ENCODE measurements at regions not wholly inside any gene's neighbourhood (a gene's known extent, or its start where the extent isn't known, plus 50 kb on each side); places are given as distances from the start of the nearest gene placed in this dataset.

DNA sequence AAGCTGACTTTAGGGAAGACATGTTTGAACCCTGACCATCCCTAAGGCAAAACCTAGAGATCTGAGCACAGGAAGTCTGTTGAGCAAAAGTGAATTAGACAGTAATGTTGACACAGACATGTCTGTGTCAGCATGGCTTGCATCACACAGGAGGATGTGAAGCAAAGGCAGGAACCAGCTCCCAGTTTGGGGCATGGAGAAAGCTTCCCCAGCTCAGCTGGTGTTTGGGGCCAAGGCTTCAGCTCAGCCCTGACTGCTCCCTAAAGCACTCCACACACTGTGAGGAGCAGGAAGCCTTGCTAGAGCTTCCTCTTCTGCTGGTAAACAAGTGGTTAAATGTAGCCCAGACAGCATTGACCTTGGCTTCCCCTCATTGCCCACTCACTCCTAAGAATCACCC lies 153.8 kb upstream of the UBL3 start:
- DNase-seq (no peak), ATAC-seq (replicated peaks in 1 of 4) (no peak)
- H3K36me3 Mint-ChIP-seq, result no peaks in the 10 kb centered on the region
- no peak overlapping the region for H3K27ac Mint-ChIP-seq
- Histone ChIP-seq H3K36me3 (ENCODE audit: control insufficient read depth in 2 of 2, extremely low read depth in 1 of 2, insufficient read depth in 1 of 2, low read length in 1 of 2) (no peaks in the 10 kb centered on the region), H3K4me1 (ENCODE audit: control insufficient read depth in 1 of 2, extremely low read depth in 1 of 2, insufficient read depth in 2 of 2, low read length in 2 of 2) (peaks cover 3 to 5% of the 10 kb centered on the region in 2 experiments), H3K27ac (ENCODE audit: low read length) (no peak overlapping the region), H3K4me3 (ENCODE audit: control insufficient read depth in 1 of 2, extremely low read depth in 1 of 2, low read length in 1 of 2) (no peak overlapping the region), H3K27me3 (replicated peaks in 1 of 2; ENCODE audit: control insufficient read depth in 2 of 2, extremely low read depth in 1 of 2, insufficient read depth in 2 of 2, low read length in 1 of 2) (peaks cover 0 to 7% of the 10 kb centered on the region in 2 experiments), H3K9me3 (no peaks in the 10 kb centered on the region)
- no peak overlapping the region for H3K4me3 Mint-ChIP-seq
- CTCF ChIA-PET, result no interaction called here
- H3K4me1 Mint-ChIP-seq, result peaks cover 16 to 18% (median 17%) of the 10 kb centered on the region in 3 donors
- POLR2A ChIA-PET, result no interaction called here
- peaks cover 0 to 8% of the 10 kb centered on the region in 2 donors for H3K27me3 Mint-ChIP-seq
- no peaks in the 10 kb centered on the region for H3K9me3 Mint-ChIP-seq

DNA sequence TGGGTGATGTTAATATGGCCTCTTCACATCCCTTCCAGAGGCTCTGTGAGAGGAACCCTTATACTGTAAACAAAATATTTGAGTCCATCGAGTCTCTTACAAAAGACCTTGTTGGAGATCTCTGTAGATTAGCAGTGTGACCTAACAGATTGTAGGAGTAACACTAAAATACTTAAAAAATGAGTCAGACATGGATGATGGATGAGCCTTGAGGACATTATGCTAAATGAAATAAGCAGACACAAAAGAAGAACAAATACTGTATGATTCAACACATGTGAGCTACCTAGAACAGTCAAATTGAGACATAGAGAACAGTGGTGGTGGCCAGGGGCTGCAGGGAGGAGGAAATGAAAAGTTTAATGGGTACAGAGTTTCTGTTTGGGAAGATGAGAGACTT lies 152.2 kb upstream of the UBL3 start:
- H3K4me3 ChIP-seq (ENCODE audit: control insufficient read depth in 1 of 2, extremely low read depth in 1 of 2, low read length in 1 of 2), result no peak overlapping the region
- H3K36me3 ChIP-seq (ENCODE audit: control insufficient read depth in 2 of 2, extremely low read depth in 1 of 2, insufficient read depth in 1 of 2, low read length in 1 of 2), result no peaks in the 10 kb centered on the region
- no peak overlapping the region for H3K27ac ChIP-seq (ENCODE audit: low read length)
- Mint-ChIP-seq H3K27ac (no peak overlapping the region), H3K9me3 (no peaks in the 10 kb centered on the region), H3K36me3 (no peaks in the 10 kb centered on the region), H3K4me1 (peaks cover 16 to 18% (median 17%) of the 10 kb centered on the region in 3 donors), H3K4me3 (no peak overlapping the region), H3K27me3 (peaks cover 0 to 8% of the 10 kb centered on the region in 2 donors)
- ChIA-PET CTCF (no interaction called here), POLR2A (no interaction called here)
- no peak for DNase-seq
- peaks cover 0 to 7% of the 10 kb centered on the region in 2 experiments for H3K27me3 ChIP-seq (replicated peaks in 1 of 2; ENCODE audit: control insufficient read depth in 2 of 2, extremely low read depth in 1 of 2, insufficient read depth in 2 of 2, low read length in 1 of 2)
- no CpG with 5 or more reads among the region's 1 CpG for WGBS (ENCODE audit: insufficient coverage)
- peaks cover 3 to 5% of the 10 kb centered on the region in 2 experiments for H3K4me1 ChIP-seq (ENCODE audit: control insufficient read depth in 1 of 2, extremely low read depth in 1 of 2, insufficient read depth in 2 of 2, low read length in 2 of 2)
- ATAC-seq (replicated peaks in 1 of 4), result no peak
- H3K9me3 ChIP-seq, result no peaks in the 10 kb centered on the region

DNA sequence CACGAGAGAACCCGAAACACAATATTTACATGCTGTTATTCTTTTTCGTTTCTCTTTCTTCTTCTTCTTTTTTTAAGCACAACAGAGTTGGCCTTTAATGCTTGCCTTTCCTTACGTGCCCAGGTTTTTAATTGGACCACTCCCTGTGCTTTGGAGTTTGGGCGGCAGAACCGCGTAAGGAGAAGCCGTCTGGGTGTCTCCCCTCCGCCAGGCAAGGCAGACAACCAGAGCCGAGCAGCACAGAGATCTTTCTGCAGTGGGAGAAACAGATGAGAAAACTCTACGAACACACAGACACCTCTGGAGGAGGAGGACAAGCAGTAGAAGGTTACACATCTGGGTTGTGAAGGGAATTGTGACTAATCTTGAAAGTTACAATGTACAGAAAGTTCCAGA lies 150.0 kb upstream of the UBL3 start:
- peaks cover 0 to 6% of the 10 kb centered on the region in 2 donors for H3K27me3 Mint-ChIP-seq
- ATAC-seq (replicated peaks in 1 of 4) (no peak), DNase-seq (no peak)
- WGBS (ENCODE audit: insufficient coverage), result 97% methylated on average over 6 of the region's 11 CpGs
- H3K27ac Mint-ChIP-seq, result no peak overlapping the region
- Histone ChIP-seq H3K9me3 (no peaks in the 10 kb centered on the region), H3K4me1 (ENCODE audit: control insufficient read depth in 1 of 2, extremely low read depth in 1 of 2, insufficient read depth in 2 of 2, low read length in 2 of 2) (no peaks in the 10 kb centered on the region), H3K36me3 (ENCODE audit: control insufficient read depth in 2 of 2, extremely low read depth in 1 of 2, insufficient read depth in 1 of 2, low read length in 1 of 2) (no peaks in the 10 kb centered on the region), H3K27me3 (replicated peaks in 1 of 2; ENCODE audit: control insufficient read depth in 2 of 2, extremely low read depth in 1 of 2, insufficient read depth in 2 of 2, low read length in 1 of 2) (peaks cover 0 to 7% of the 10 kb centered on the region in 2 experiments), H3K4me3 (ENCODE audit: control insufficient read depth in 1 of 2, extremely low read depth in 1 of 2, low read length in 1 of 2) (no peak overlapping the region), H3K27ac (ENCODE audit: low read length) (no peak overlapping the region)
- ChIA-PET POLR2A (no interaction called here), CTCF (no interaction called here)
- H3K9me3 Mint-ChIP-seq, result no peaks in the 10 kb centered on the region
- no peak overlapping the region for H3K4me3 Mint-ChIP-seq
- peaks cover 4 to 7% (median 5%) of the 10 kb centered on the region in 3 donors for H3K4me1 Mint-ChIP-seq
- no peaks in the 10 kb centered on the region for H3K36me3 Mint-ChIP-seq

DNA sequence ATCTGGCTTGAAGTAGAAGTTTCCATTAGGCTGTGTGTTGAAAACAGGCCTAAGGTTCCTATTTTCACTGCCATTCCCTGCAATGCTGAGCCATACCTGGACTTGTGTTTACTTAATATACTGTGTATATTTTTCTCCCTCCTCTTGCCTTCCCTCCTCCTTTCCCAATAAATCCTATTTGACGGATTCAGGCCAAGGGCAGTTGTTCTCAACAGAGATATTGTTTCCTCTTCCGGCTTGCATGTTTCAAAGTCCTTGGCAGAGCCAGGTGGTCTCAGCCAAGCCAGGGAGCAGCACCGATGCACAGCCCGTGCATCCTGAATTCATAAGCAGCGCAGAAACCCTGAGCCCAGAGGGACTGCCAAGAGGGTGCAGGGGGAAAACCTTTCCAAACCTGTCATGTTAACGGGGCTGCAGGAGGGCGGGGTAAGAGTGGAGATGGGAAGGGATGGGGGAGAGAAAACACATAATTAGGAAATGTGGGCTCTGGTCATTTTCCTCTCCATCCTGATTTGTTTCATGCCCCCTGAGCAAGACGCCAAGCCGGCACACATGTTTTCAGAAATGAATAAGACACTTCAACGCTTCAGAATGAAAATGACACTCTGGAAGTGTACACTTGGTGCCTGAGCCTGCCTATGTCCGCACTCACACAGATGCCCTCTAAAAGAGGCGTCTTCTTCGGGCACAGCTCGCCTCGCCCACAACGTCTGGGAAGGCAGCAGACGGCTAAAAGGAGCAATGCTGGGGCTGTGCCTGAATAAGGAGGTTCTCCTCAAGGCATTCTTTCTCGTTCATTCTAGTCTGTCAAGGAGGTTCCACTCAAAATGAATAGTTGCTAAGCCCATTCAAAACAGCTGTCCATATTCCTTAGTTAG lies 149.3 kb upstream of the UBL3 start:
- CTCF ChIA-PET, result interaction anchor here in 1 of 2 donors (0.7 kb wide), 1 partner anchor 41 kb away, joined by 4 read pairs; no protein-coding TSS in a partner anchor
- no peaks in the 10 kb centered on the region for H3K9me3 Mint-ChIP-seq
- no peaks in the 10 kb centered on the region for H3K36me3 Mint-ChIP-seq
- no peak overlapping the region for H3K4me3 Mint-ChIP-seq
- Histone ChIP-seq H3K4me1 (ENCODE audit: control insufficient read depth in 1 of 2, extremely low read depth in 1 of 2, insufficient read depth in 2 of 2, low read length in 2 of 2) (no peaks in the 10 kb centered on the region), H3K27ac (ENCODE audit: low read length) (no peak overlapping the region), H3K27me3 (replicated peaks in 1 of 2; ENCODE audit: control insufficient read depth in 2 of 2, extremely low read depth in 1 of 2, insufficient read depth in 2 of 2, low read length in 1 of 2) (peaks cover 0 to 7% of the 10 kb centered on the region in 2 experiments), H3K36me3 (ENCODE audit: control insufficient read depth in 2 of 2, extremely low read depth in 1 of 2, insufficient read depth in 1 of 2, low read length in 1 of 2) (no peaks in the 10 kb centered on the region), H3K9me3 (no peaks in the 10 kb centered on the region), H3K4me3 (ENCODE audit: control insufficient read depth in 1 of 2, extremely low read depth in 1 of 2, low read length in 1 of 2) (no peak overlapping the region)
- no peak overlapping the region for H3K27ac Mint-ChIP-seq
- H3K4me1 Mint-ChIP-seq, result peaks cover 0 to under 1% (median 0%) of the 10 kb centered on the region in 3 donors
- ATAC-seq (replicated peaks in 1 of 4) (no peak), DNase-seq (no peak)
- POLR2A ChIA-PET, result no interaction called here
- H3K27me3 Mint-ChIP-seq, result peaks cover 0 to under 1% of the 10 kb centered on the region in 2 donors
- WGBS (ENCODE audit: insufficient coverage), result 85% methylated on average over 17 of the region's 18 CpGs

DNA sequence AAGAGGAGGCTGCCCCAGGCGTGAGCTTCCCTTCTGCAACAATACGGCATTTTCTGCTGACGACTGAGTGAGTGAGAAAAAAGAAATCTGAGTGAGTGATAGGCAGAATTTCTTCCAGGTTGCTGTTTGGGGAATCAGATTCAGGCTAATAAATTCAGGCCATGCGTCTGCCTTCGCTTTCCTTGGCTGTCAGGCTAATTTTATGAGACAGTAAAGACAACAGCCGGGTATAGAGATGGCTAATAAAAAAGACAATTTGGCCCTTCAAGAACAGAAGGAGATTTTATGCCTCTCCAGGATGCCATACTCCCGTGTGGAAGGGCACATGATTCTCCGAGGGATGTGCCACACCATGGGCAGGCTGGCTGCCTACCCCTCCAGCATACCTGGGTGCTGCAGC lies 145.9 kb upstream of the UBL3 start:
- Histone ChIP-seq H3K36me3 (ENCODE audit: control insufficient read depth in 2 of 2, extremely low read depth in 1 of 2, insufficient read depth in 1 of 2, low read length in 1 of 2) (no peaks in the 10 kb centered on the region), H3K4me1 (ENCODE audit: control insufficient read depth in 1 of 2, extremely low read depth in 1 of 2, insufficient read depth in 2 of 2, low read length in 2 of 2) (no peaks in the 10 kb centered on the region), H3K9me3 (no peaks in the 10 kb centered on the region), H3K4me3 (ENCODE audit: control insufficient read depth in 1 of 2, extremely low read depth in 1 of 2, low read length in 1 of 2) (no peak overlapping the region), H3K27me3 (replicated peaks in 1 of 2; ENCODE audit: control insufficient read depth in 2 of 2, extremely low read depth in 1 of 2, insufficient read depth in 2 of 2, low read length in 1 of 2) (peaks cover 0 to 4% of the 10 kb centered on the region in 2 experiments), H3K27ac (ENCODE audit: low read length) (no peak overlapping the region)
- H3K9me3 Mint-ChIP-seq, result no peaks in the 10 kb centered on the region
- ChIA-PET CTCF (no interaction called here), POLR2A (no interaction called here)
- no peak overlapping the region for H3K4me3 Mint-ChIP-seq
- no peaks in the 10 kb centered on the region for H3K27me3 Mint-ChIP-seq
- 97% methylated on average over 6 of the region's 8 CpGs for WGBS (ENCODE audit: insufficient coverage)
- no peak for ATAC-seq (replicated peaks in 1 of 4)
- no peak overlapping the region for H3K27ac Mint-ChIP-seq
- H3K4me1 Mint-ChIP-seq, result no peaks in the 10 kb centered on the region
- H3K36me3 Mint-ChIP-seq, result no peaks in the 10 kb centered on the region
- DNase-seq, result no peak

DNA sequence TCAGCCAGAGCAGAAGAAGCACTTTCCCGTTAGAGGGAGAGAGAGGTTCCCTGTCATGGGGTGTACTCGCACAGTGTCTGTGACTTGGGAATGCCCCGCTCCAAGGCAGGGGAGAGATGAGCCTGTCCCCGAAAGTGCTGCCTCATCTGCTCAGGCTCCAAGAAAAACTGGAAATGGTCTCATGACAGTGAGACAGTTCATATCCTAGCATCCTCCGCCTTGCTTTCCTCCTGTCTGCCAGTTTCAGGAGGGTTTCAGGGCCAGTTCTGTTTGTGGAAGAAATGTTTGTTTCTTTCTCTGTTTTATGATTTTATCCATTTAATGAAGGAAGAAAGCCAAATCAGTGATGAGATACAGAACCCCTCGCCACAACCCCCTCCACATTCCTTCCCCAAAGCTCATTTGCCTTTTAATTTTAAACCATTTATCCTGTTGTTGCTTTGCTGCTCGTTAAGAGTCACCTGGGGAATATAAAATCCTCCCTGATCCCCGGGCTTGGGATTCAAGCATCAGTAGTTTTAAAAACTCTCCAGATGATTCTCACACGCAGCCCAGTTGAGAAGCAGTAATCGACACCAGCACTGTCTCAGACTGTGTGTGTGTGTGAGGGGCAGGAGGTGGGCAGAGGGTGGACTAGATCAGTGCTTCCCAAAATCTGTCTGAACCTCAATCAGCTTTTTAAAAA lies 144.6 kb upstream of the UBL3 start:
- peaks cover 0 to 4% of the 10 kb centered on the region in 2 experiments for H3K27me3 ChIP-seq (replicated peaks in 1 of 2; ENCODE audit: control insufficient read depth in 2 of 2, extremely low read depth in 1 of 2, insufficient read depth in 2 of 2, low read length in 1 of 2)
- no peaks in the 10 kb centered on the region for H3K4me1 Mint-ChIP-seq
- WGBS (ENCODE audit: insufficient coverage), result 92% methylated on average over 5 of the region's 10 CpGs
- no peak for DNase-seq
- H3K27ac ChIP-seq (ENCODE audit: low read length), result no peak overlapping the region
- H3K9me3 Mint-ChIP-seq, result no peaks in the 10 kb centered on the region
- H3K9me3 ChIP-seq, result no peaks in the 10 kb centered on the region
- H3K4me1 ChIP-seq (ENCODE audit: control insufficient read depth in 1 of 2, extremely low read depth in 1 of 2, insufficient read depth in 2 of 2, low read length in 2 of 2), result no peaks in the 10 kb centered on the region
- ChIA-PET CTCF (interaction anchor here in 1 of 2 donors (0.6 to 1.2 kb wide), 2 partner anchors 59 to 126 kb away, joined by 3 read pairs; no protein-coding TSS in a partner anchor), POLR2A (interaction anchor here in 1 of 2 donors (0.5 kb wide), 1 partner anchor 74 kb away, joined by 3 read pairs; no protein-coding TSS in a partner anchor)
- H3K27ac Mint-ChIP-seq, result no peak overlapping the region
- ATAC-seq (replicated peaks in 1 of 4), result no peak
- H3K4me3 Mint-ChIP-seq, result no peak overlapping the region
- no peak overlapping the region for H3K4me3 ChIP-seq (ENCODE audit: control insufficient read depth in 1 of 2, extremely low read depth in 1 of 2, low read length in 1 of 2)
- no peaks in the 10 kb centered on the region for H3K27me3 Mint-ChIP-seq
- H3K36me3 ChIP-seq (ENCODE audit: control insufficient read depth in 2 of 2, extremely low read depth in 1 of 2, insufficient read depth in 1 of 2, low read length in 1 of 2), result no peaks in the 10 kb centered on the region
- H3K36me3 Mint-ChIP-seq, result no peaks in the 10 kb centered on the region

Data from T-cell (primary cell).